Activated CD4-positive, alpha-beta T cell treated with anti-CD3 and anti-CD28 coated beads, Interleukin-2, Interleukin-4, amounts not matched to agents 100 ng/mL and 50 ng/mL, durations not matched to agents 16 hours and 8 hours (primary cell): ENCODE measurements at regions not wholly inside any gene's neighbourhood (a gene's known extent, or its start where the extent isn't known, plus 50 kb on each side); places are given as distances from the start of the nearest gene placed in this dataset.

Experiments used
- DNase-seq: peaks from one replicate; pipeline ENCODE4 v3.0.0-alpha.2; 2020; ENCODE audit warnings: low spot score

GRCh38 chr2:136242687-136243277, 124.8 kb upstream of the CXCR4 start:
- peak; percentile 73 for DNase-seq

- no peak for DNase-seq
Measured at GRCh38 chr2:136242100-136242499, 124.2 kb upstream of the CXCR4 start.

- DNase-seq = no peak
Measured at GRCh38 chr2:136239079-136239685, 121.2 kb upstream of the CXCR4 start.

- peak; percentile 73 for DNase-seq
Measured at GRCh38 chr2:136238286-136239078, 120.5 kb upstream of the CXCR4 start.

GRCh38 chr2:136236019-136236418, 118.1 kb upstream of the CXCR4 start:
- DNase-seq = no peak

- no peak for DNase-seq
Measured at GRCh38 chr2:136235546-136235945, 117.6 kb upstream of the CXCR4 start.

- DNase-seq = no peak
Measured at GRCh38 chr2:136234261-136234660, 116.3 kb upstream of the CXCR4 start.

GRCh38 chr2:136233298-136233697, 115.3 kb upstream of the CXCR4 start:
- no peak for DNase-seq

- no peak for DNase-seq
Measured at GRCh38 chr2:136232456-136233172, 114.7 kb upstream of the CXCR4 start.

- DNase-seq = no peak
Measured at GRCh38 chr2:136230464-136230863, 112.5 kb upstream of the CXCR4 start.

GRCh38 chr2:136226903-136227302, 109.0 kb upstream of the CXCR4 start:
- no peak for DNase-seq

GRCh38 chr2:136225950-136226835, 108.2 kb upstream of the CXCR4 start:
- DNase-seq = no peak

GRCh38 chr2:136223274-136223673, 105.3 kb upstream of the CXCR4 start:
- DNase-seq = no peak

- DNase-seq = no peak
Measured at GRCh38 chr2:136222862-136223261, 104.9 kb upstream of the CXCR4 start.

- DNase-seq = no peak
Measured at GRCh38 chr2:136221026-136221425, 103.1 kb upstream of the CXCR4 start.

- DNase-seq = no peak
Measured at GRCh38 chr2:136219963-136220362, 102.0 kb upstream of the CXCR4 start.

- DNase-seq = no peak
Measured at GRCh38 chr2:136219341-136219740, 101.4 kb upstream of the CXCR4 start.

- no peak for DNase-seq
Measured at GRCh38 chr2:136217996-136218395, 100.0 kb upstream of the CXCR4 start.

GRCh38 chr2:136215908-136216472, 98.0 kb upstream of the CXCR4 start:
- no peak for DNase-seq

- DNase-seq = no peak
Measured at GRCh38 chr2:136215449-136215848, 97.5 kb upstream of the CXCR4 start.
